T-helper 2 cell treated with Interferon-gamma antibody and Interleukin-4, amounts not matched to agents 100 ng/mL and 5 ng/mL, for 36 hours (primary cell): ENCODE measurements at regions not wholly inside any gene's neighbourhood (a gene's known extent, or its start where the extent isn't known, plus 50 kb on each side); places are given as distances from the start of the nearest gene placed in this dataset.
"Not testable (repeated sequence)": the region's sequence is repeated elsewhere in the genome, so short reads cannot be mapped to it uniquely, and the experiment has no call there.

Experiments
- intact Hi-C: fragments of 100-400 bp; cut with micrococcal nuclease; formaldehyde crosslinking; loops from one replicate; pipeline ENCODE4 v1.15.1; 2023

GRCh38 chr15:19899021-19899824, 642.4 kb downstream of the GOLGA6L6 start:
- intact Hi-C loops = no loop called here

- intact Hi-C loops = not testable (repeated sequence)
Observed at GRCh38 chr15:19888811-19889210, 652.8 kb downstream of the GOLGA6L6 start.

- intact Hi-C loops = not testable (repeated sequence)
Observed at GRCh38 chr15:19844061-19844460, 697.5 kb downstream of the GOLGA6L6 start.
